Astrocyte (in vitro differentiated cells and primary cell): ENCODE measurements at regions not wholly inside any gene's neighbourhood (a gene's known extent, or its start where the extent isn't known, plus 50 kb on each side); places are given as distances from the start of the nearest gene placed in this dataset.

ENCODE experiments used
- DNase-seq: peaks from one replicate; pipeline ENCODE4 v3.0.0-alpha.2; 2010; ENCODE audit warnings: low read depth
- FAIRE-seq: peaks from 2 replicates; lab custom pipeline; 2011; peaks lifted over from hg19 to GRCh38; lab: Jason Lieb, UNC
- H2AFZ ChIP-seq: 2 replicates; pipeline ENCODE4 v1.6.0; 2012; ENCODE audit warnings: low read depth, low read length, inconsistent platforms
- H3K27ac ChIP-seq: 2 replicates; pipeline ENCODE4 v1.5.1; 2011; ENCODE audit warnings: low read depth, low read length, inconsistent platforms
- H3K27me3 ChIP-seq: 2 replicates; pipeline ENCODE4 v1.6.0; 2011; ENCODE audit warnings: low read length, inconsistent platforms; ENCODE audit not compliant: insufficient read depth
- H3K36me3 ChIP-seq: 2 replicates; pipeline ENCODE4 v1.5.1; 2011; ENCODE audit warnings: low read length, inconsistent platforms; ENCODE audit not compliant: insufficient read depth
- H3K4me1 ChIP-seq: 2 replicates; pipeline ENCODE4 v1.5.1; 2011; ENCODE audit warnings: low read length, inconsistent platforms; ENCODE audit not compliant: insufficient read depth
- H3K4me2 ChIP-seq: 2 replicates; pipeline ENCODE4 v1.6.0; 2012; ENCODE audit warnings: low read length, inconsistent platforms
- H3K4me3 ChIP-seq: 2 replicates; pipeline ENCODE4 v1.5.1; 2011; ENCODE audit warnings: low read depth, mild to moderate bottlenecking, low read length, inconsistent platforms; ENCODE audit not compliant: insufficient read depth
- H3K79me2 ChIP-seq: 2 replicates; pipeline ENCODE4 v1.6.0; 2012; ENCODE audit warnings: mild to moderate bottlenecking, low read length, inconsistent platforms; ENCODE audit not compliant: insufficient read depth
- H3K9ac ChIP-seq: 2 replicates; pipeline ENCODE4 v1.6.0; 2012; ENCODE audit warnings: mild to moderate bottlenecking, low read length, inconsistent platforms
- H3K9me3 ChIP-seq: 2 replicates; pipeline ENCODE4 v1.5.1; 2012; ENCODE audit warnings: low read depth, mild to moderate bottlenecking, low read length, inconsistent platforms; ENCODE audit not compliant: insufficient read depth
- H4K20me1 ChIP-seq: 2 replicates; pipeline ENCODE4 v1.6.0; 2012; ENCODE audit warnings: low read length, inconsistent platforms; ENCODE audit not compliant: insufficient read depth
- H3K27ac Mint-ChIP-seq: one replicate; pipeline ENCODE4 v1.8.0; 2021; ENCODE audit warnings: mild to moderate bottlenecking, mixed read lengths; ENCODE audit not compliant: unreplicated experiment
- H3K27me3 Mint-ChIP-seq: one replicate; pipeline ENCODE4 v1.8.0; 2021; ENCODE audit warnings: low read depth, mixed read lengths; ENCODE audit not compliant: unreplicated experiment
- H3K36me3 Mint-ChIP-seq: one replicate; pipeline ENCODE4 v1.8.0; 2021; ENCODE audit warnings: low read depth, mixed read lengths; ENCODE audit not compliant: unreplicated experiment
- H3K4me1 Mint-ChIP-seq: one replicate; pipeline ENCODE4 v1.8.0; 2021; ENCODE audit warnings: low read depth, mixed read lengths; ENCODE audit not compliant: unreplicated experiment
- H3K4me3 Mint-ChIP-seq: one replicate; pipeline ENCODE4 v1.8.0; 2021; ENCODE audit warnings: mild to moderate bottlenecking, moderate library complexity, mixed read lengths; ENCODE audit not compliant: unreplicated experiment
- H3K9me3 Mint-ChIP-seq: one replicate; pipeline ENCODE4 v1.8.0; 2021; ENCODE audit warnings: mild to moderate bottlenecking, mixed read lengths; ENCODE audit not compliant: unreplicated experiment
- EZH2 ChIP-seq: IDR thresholded peaks from 2 replicates; pipeline ENCODE4 v1.6.1; 2012; ENCODE audit warnings: mild to moderate bottlenecking, low read length, inconsistent platforms; ENCODE audit not compliant: insufficient read depth
- TF ChIP-seq, protein P1 (sequence below): IDR thresholded peaks from 2 replicates; pipeline ENCODE4 v1.5.1; 2011; ENCODE audit warnings: low read depth, mild to moderate bottlenecking, inconsistent platforms, low read length, moderate library complexity; ENCODE audit not compliant: insufficient read depth

DNA sequence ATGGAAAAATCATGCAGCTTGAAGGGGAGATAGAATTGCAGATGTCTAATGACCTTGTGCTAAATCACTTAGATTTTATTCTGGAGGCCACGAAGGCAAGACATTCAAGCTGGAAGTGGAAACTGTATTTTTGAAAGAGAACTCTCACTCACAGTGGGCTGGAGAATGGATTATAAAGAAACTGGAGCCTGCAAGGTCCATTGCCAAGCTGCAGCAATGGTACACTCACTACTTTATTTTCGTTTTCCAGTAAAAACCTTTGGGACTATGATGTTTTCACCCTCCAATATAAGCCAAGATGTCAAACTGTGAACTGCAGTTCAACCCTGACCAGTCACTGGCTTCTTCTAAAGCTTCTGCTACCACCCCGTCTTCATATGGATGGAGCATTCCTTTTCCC, 62.0 kb downstream of the SKIDA1 start:
- DNase-seq (no peak), FAIRE-seq (no peak)
- no peaks in the 10 kb centered on the region for H3K27me3 ChIP-seq
- no peaks in the 10 kb centered on the region for H3K27me3 Mint-ChIP-seq
- H3K4me2 ChIP-seq: no peak overlapping the region
- H4K20me1 ChIP-seq: no peaks in the 10 kb centered on the region
- H3K4me1 Mint-ChIP-seq: no peaks in the 10 kb centered on the region
- H3K4me1 ChIP-seq: no peaks in the 10 kb centered on the region
- no peaks in the 10 kb centered on the region for H3K36me3 Mint-ChIP-seq
- no peak overlapping the region for H3K9ac ChIP-seq
- no peak overlapping the region for H3K27ac ChIP-seq
- peaks cover 20% of the 10 kb centered on the region for H3K9me3 Mint-ChIP-seq
- H3K36me3 ChIP-seq: no peaks in the 10 kb centered on the region
- no peaks in the 10 kb centered on the region for H3K79me2 ChIP-seq
- no peaks in the 10 kb centered on the region for H3K9me3 ChIP-seq
- no peak overlapping the region for H3K4me3 ChIP-seq
- no peak overlapping the region for H3K4me3 Mint-ChIP-seq
- no peak for TF ChIP-seq EZH2
- TF ChIP-seq, protein P1, sequence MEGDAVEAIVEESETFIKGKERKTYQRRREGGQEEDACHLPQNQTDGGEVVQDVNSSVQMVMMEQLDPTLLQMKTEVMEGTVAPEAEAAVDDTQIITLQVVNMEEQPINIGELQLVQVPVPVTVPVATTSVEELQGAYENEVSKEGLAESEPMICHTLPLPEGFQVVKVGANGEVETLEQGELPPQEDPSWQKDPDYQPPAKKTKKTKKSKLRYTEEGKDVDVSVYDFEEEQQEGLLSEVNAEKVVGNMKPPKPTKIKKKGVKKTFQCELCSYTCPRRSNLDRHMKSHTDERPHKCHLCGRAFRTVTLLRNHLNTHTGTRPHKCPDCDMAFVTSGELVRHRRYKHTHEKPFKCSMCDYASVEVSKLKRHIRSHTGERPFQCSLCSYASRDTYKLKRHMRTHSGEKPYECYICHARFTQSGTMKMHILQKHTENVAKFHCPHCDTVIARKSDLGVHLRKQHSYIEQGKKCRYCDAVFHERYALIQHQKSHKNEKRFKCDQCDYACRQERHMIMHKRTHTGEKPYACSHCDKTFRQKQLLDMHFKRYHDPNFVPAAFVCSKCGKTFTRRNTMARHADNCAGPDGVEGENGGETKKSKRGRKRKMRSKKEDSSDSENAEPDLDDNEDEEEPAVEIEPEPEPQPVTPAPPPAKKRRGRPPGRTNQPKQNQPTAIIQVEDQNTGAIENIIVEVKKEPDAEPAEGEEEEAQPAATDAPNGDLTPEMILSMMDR: no peak
- H3K27ac Mint-ChIP-seq: no peak overlapping the region
- H2AFZ ChIP-seq: no peak overlapping the region

DNA sequence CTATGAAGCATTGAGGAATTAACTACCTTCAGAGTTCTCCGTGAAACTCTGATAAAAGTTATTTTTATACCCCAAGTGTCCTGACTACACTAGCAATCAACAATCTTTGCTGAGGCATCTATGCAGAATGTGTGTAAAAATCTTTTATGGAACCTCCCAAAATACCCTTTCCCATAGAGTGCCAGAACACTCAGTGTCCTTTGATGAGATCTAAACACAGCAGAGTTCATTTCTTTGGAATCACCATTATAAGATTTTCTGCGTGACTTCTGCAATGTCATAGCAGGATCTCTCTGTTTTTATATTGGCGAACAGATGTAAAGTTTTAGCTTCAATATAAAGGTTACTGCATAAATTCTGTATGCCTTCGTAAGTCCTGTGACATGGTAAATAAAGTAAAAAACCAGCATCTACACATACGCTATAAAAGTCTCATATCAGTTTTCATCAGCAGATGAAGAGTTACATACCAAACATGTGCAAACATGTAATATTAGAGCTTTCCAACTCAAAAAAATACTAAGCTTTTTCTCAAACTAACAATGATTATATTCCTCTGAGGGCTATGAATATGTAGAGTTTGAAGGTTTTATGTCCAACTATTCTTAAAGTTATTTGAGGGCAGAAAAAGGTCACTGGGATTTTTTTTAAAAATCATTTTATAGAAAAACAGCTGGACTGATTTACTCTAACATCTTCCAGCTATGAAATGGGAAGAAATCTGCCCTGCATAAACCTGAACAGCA, 67.2 kb downstream of the SKIDA1 start:
- TF ChIP-seq EZH2: no peak
- TF ChIP-seq, protein P1: no peak
- Histone ChIP-seq H3K27ac (no peak overlapping the region), H3K4me1 (no peaks in the 10 kb centered on the region), H3K9me3 (peaks cover 5% of the 10 kb centered on the region), H3K36me3 (no peaks in the 10 kb centered on the region), H3K27me3 (no peaks in the 10 kb centered on the region), H4K20me1 (no peaks in the 10 kb centered on the region), H3K79me2 (no peaks in the 10 kb centered on the region), H3K9ac (no peak overlapping the region), H3K4me3 (no peak overlapping the region), H2AFZ (no peak overlapping the region), H3K4me2 (no peak overlapping the region)
- FAIRE-seq: no peak
- no peak overlapping the region for H3K27ac Mint-ChIP-seq
- H3K4me1 Mint-ChIP-seq: no peaks in the 10 kb centered on the region
- peaks cover 48% of the 10 kb centered on the region for H3K9me3 Mint-ChIP-seq
- H3K27me3 Mint-ChIP-seq: no peaks in the 10 kb centered on the region
- no peak overlapping the region for H3K4me3 Mint-ChIP-seq
- no peak for DNase-seq
- H3K36me3 Mint-ChIP-seq: peaks cover 2% of the 10 kb centered on the region

DNA sequence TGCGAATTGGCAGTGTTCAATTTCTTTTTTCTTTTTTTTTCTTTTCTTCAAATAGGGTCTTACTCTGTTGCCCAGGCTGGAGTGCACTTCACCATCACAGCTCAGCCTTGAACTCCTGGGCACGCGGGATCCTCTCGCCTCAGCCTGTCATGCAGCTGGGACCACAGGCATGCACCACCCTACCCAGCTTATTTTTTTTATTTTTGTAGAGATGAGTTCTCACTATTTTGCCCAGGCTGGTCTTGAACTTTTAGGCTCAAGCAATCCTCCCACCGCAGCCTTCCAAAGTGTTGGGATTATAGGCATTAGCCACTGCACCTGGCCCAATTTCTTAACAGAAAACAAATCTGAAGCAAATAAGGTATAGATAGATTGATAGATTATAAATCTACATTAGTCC, 69.3 kb downstream of the SKIDA1 start:
- DNase-seq (no peak), FAIRE-seq (no peak)
- H3K4me1 Mint-ChIP-seq: no peaks in the 10 kb centered on the region
- Histone ChIP-seq H3K27ac (no peak overlapping the region), H3K79me2 (no peaks in the 10 kb centered on the region), H3K9ac (no peak overlapping the region), H4K20me1 (no peaks in the 10 kb centered on the region), H3K4me3 (no peak overlapping the region), H3K27me3 (no peaks in the 10 kb centered on the region), H2AFZ (no peak overlapping the region), H3K9me3 (peaks cover 5% of the 10 kb centered on the region), H3K36me3 (no peaks in the 10 kb centered on the region), H3K4me1 (no peaks in the 10 kb centered on the region), H3K4me2 (no peak overlapping the region)
- H3K27me3 Mint-ChIP-seq: no peaks in the 10 kb centered on the region
- H3K27ac Mint-ChIP-seq: no peak overlapping the region
- H3K36me3 Mint-ChIP-seq: peaks cover 2% of the 10 kb centered on the region
- no peak for TF ChIP-seq EZH2
- TF ChIP-seq, protein P1: no peak
- peaks cover 39% of the 10 kb centered on the region for H3K9me3 Mint-ChIP-seq
- H3K4me3 Mint-ChIP-seq: no peak overlapping the region
